Retinal pigment epithelial cell (primary cell): ENCODE measurements at regions not wholly inside any gene's neighbourhood (a gene's known extent, or its start where the extent isn't known, plus 50 kb on each side); places are given as distances from the start of the nearest gene placed in this dataset.

Experiments
- DNase-seq: peaks from one replicate; pipeline ENCODE4 v3.0.0-alpha.2; 2010; ENCODE audit warnings: low read depth
- H3K4me3 ChIP-seq: 2 replicates; pipeline ENCODE4 v1.5.1; 2011; ENCODE audit warnings: mild to moderate bottlenecking, low read length, control low read depth, moderate library complexity
- CTCF ChIP-seq: conservative IDR thresholded peaks from 2 replicates; pipeline ENCODE4 v1.5.1; 2011; ENCODE audit warnings: low read depth, low read length, control low read depth, inconsistent platforms

- no peak for TF ChIP-seq CTCF
- DNase-seq = no peak
- H3K4me3 ChIP-seq = no peak overlapping the region
These were observed 477.7 kb downstream of the TBC1D22A start for GRCh38 chr22:47240116-47240515.

GRCh38 chr22:47239474-47239860, 477.0 kb downstream of the TBC1D22A start:
- no peak for TF ChIP-seq CTCF
- no peak for DNase-seq
- H3K4me3 ChIP-seq = no peak overlapping the region

- H3K4me3 ChIP-seq = no peak overlapping the region
- DNase-seq = no peak
- TF ChIP-seq CTCF = no peak
These were observed 476.4 kb downstream of the TBC1D22A start for GRCh38 chr22:47238690-47239473.

- TF ChIP-seq CTCF = no peak
- no peak for DNase-seq
- no peak overlapping the region for H3K4me3 ChIP-seq
These were observed 475.5 kb downstream of the TBC1D22A start for GRCh38 chr22:47237890-47238480.

- H3K4me3 ChIP-seq = no peak overlapping the region
- no peak for DNase-seq
- no peak for TF ChIP-seq CTCF
These were observed 474.3 kb downstream of the TBC1D22A start for GRCh38 chr22:47236718-47237117.

- no peak overlapping the region for H3K4me3 ChIP-seq
- TF ChIP-seq CTCF = no peak
- DNase-seq = no peak
These were observed 473.7 kb downstream of the TBC1D22A start for GRCh38 chr22:47236161-47236560.
